Epithelial cell of esophagus (primary cell): ENCODE measurements at regions not wholly inside any gene's neighbourhood (a gene's known extent, or its start where the extent isn't known, plus 50 kb on each side); places are given as distances from the start of the nearest gene placed in this dataset.

Source experiments
- DNase-seq: peaks from one replicate; pipeline ENCODE4 v3.0.0; 2010; ENCODE audit warnings: low read depth
- H3K4me3 ChIP-seq: 2 replicates; pipeline ENCODE4 v1.5.1; 2011; ENCODE audit warnings: mild to moderate bottlenecking, low read length, control low read depth
- CTCF ChIP-seq: IDR thresholded peaks from 2 replicates; pipeline ENCODE4 v1.5.1; 2011; ENCODE audit warnings: low read depth, mild to moderate bottlenecking, low read length, control low read depth, inconsistent platforms; ENCODE audit not compliant: insufficient read depth; ENCODE audit errors: missing control alignments

DNA sequence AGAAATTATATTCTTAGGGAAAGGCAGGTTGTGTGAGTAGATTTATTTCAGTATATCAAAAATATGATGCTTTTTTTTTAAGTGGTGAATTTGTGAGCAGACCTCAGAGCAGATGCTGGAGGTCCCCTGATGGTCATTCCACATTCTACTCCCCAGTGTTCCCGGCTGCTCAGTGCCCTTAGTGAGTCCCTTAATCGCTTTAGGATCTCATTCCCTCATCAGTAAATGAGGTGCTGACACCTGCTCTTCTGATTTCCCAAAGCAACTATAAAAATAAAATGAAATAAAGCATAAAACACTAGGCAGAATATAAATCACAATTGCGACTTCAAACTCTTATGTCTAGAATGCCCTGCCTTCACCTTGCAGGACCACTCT is 216.2 kb upstream of the TNP1 start:
- no peak for TF ChIP-seq CTCF
- no peak overlapping the region for H3K4me3 ChIP-seq
- no peak for DNase-seq

DNA sequence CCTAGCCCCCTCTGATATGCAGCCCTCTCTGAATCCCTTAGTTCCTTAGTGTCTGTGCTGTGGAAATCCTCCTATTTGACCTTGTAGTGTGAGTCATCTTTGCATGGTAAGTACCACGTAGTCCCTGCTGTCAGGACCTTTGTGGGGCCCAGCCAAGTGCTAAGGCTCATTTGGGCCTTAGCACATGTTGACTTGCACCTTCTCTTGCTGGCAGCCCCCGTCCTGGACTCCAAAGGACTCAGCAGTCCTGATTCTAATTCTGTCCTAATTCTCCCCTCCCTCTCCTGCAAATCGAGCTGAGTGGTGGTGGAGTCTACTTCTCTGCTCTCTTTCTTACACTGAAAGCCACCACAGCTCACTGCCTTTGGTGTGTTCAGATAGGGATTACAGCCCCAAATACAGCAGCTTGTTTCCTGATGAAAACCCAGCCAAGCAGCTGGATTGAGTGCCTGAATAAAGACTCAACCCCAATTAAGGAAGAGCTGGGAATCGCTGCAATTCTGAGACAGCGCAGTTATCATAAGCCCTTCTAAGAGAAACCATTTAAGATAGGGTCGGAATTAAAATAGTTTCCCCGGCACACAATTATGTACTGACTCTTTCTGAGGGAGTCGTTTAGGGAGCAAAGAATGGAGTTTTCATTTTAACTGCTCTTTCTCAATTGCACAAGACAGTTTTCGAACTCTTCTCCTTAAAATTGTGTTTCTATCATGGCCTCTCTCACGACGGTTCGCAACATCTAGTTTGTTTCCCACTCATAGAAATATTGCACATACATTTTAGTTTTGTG is 215.6 kb upstream of the TNP1 start:
- no peak for TF ChIP-seq CTCF
- H3K4me3 ChIP-seq: no peak overlapping the region
- DNase-seq: peak; percentile 7

DNA sequence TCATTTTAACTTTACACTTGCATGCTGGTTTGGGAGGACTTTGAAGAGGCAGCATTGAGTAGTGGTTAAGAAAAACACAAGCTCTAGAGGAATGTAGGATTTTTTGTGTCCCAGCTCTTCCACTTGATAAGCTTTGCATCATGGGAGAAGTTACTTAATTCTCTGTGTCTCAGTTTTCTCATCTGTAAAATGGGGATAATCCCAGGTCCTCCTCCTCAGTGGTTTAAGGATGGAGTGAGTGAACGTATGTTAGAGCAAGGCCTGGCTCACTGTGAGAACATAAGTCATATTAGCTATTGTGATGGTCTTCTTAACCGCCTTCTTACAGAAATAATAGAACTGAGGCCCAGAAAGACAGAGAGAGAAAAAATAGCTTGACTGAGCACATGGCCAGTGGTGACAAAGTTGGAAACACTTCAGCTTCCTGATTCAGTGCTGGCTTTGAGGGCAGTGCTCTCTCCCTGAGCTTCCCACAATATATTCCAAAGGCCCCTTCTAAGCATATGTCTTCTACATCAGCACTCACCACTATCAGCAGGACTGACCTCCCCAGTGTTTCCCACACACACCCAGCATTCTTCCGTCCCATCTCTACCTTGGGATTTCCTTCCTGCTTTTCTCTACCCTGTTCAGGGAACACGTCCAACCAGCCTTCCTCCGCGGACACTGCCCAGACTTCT is 214.9 kb upstream of the TNP1 start:
- DNase-seq: no peak
- no peak for TF ChIP-seq CTCF
- no peak overlapping the region for H3K4me3 ChIP-seq

DNA sequence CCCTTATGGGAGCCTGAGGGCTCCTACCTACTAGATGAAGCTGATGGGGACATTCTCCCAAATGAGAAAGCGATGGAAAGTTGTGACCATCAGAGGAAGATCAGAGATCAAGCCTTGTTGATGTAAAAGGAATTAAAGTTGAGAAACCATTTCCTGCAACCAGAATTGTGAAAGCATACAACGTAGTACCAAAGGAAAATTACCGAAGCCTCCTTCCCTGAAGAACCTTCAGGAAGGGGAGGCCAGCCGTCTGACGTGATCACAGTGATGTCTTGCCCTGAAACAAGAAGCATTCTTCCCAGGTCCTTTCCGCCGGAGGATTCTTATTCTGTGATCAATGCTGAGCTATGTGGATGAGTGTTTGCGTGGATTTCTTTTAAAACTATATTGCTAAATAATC is 211.6 kb upstream of the TNP1 start:
- TF ChIP-seq CTCF: no peak
- no peak for DNase-seq
- no peak overlapping the region for H3K4me3 ChIP-seq

GRCh38 chr2:217070611-217071010 is 210.7 kb upstream of the TNP1 start:
- no peak for TF ChIP-seq CTCF
- H3K4me3 ChIP-seq: no peak overlapping the region
- DNase-seq: no peak

DNA sequence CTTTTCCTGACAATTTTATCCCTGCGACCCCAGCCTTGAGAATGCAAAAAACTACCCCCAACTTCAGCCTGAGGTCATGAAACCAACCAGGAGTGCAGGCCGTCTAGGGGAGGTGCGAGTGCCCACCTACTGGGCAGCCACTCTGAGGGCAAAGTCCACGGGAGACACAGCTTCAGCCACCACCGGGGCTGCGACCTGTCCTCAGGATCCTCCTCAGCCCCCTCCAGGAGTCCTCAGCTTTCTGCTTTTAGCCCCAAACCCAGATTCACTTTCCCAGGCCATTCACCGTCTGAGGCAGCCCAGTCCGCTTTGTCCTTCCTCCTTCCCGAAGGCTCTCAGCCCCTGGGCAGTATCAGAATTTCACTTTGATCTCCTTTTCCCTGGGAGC is 210.2 kb upstream of the TNP1 start:
- TF ChIP-seq CTCF: no peak
- no peak for DNase-seq
- H3K4me3 ChIP-seq: no peak overlapping the region
